ENCODE measurements at regions not wholly inside any gene's neighbourhood (a gene's known extent, or its start where the extent isn't known, plus 50 kb on each side); places are given as distances from the start of the nearest gene placed in this dataset.

DNA sequence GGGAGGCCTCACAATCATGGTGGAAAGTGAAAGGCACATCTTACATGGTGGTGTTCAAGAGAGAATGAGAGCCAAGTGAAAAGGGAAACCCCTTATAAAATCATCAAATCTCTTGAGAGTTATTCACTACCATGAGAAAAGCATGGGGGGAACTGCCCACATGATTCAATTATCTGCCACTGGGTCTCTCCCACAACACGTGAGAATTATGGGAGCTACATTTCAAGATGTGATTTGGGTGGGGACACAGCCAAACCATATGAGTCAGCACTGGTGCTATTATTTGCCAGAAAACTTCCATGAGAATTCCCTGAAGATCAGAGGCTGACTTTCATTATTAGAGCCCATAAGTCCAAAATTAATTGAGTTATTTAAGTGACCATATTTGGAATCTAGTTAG lies 1001.2 kb upstream of the POT1 start:
- TF ChIP-seq, protein P1, sequence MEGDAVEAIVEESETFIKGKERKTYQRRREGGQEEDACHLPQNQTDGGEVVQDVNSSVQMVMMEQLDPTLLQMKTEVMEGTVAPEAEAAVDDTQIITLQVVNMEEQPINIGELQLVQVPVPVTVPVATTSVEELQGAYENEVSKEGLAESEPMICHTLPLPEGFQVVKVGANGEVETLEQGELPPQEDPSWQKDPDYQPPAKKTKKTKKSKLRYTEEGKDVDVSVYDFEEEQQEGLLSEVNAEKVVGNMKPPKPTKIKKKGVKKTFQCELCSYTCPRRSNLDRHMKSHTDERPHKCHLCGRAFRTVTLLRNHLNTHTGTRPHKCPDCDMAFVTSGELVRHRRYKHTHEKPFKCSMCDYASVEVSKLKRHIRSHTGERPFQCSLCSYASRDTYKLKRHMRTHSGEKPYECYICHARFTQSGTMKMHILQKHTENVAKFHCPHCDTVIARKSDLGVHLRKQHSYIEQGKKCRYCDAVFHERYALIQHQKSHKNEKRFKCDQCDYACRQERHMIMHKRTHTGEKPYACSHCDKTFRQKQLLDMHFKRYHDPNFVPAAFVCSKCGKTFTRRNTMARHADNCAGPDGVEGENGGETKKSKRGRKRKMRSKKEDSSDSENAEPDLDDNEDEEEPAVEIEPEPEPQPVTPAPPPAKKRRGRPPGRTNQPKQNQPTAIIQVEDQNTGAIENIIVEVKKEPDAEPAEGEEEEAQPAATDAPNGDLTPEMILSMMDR (conservative IDR thresholded peaks at IDR 0.05), result no peak
- TF ChIP-seq EZH2 (IDR thresholded peaks at IDR 0.05; ENCODE audit: low read depth), result no peak
